ENCODE measurements at regions not wholly inside any gene's neighbourhood (a gene's known extent, or its start where the extent isn't known, plus 50 kb on each side); places are given as distances from the start of the nearest gene placed in this dataset.

DNA sequence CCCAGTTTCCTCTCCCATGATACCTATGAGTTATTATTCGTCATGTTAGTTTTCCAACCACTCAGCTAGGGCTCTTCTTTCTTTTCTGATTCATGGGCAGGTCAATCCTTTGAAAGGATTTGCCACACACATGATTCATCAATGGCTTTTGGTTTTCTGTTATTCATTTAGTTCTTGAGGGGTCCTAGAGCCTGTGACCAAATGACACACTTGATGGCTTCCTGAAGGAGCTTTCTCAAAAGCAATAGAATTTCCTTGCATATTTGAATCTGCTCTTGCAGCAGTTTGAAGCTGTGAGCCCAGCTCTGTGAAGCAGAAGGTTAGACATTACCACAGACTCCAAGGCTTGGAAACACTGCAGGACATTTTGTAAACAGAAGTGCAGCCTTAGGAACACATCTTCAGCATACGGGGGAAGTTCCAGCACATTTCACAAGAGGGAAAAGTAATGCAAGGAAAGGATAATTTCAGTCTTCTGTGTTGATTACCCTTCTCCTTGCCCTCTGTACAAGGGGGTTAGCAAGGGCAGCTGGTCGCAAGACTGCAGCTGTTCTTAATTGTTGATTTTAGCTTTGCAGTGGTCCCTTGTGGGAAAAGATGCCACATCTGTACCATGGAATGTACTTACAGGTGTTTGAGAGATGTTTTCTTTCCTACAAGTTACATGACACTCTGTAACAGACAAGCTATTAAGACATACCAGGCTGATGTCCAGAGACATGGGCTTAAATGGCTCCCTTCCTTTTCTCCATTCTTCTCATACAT lies 338.6 kb downstream of the KCNRG start:
- Histone ChIP-seq H3K27me3 (ENCODE audit: control insufficient read depth, insufficient read depth, low read length) (no peaks in the 10 kb centered on the region), H3K4me3 (ENCODE audit: low read depth, low read length) (no peak overlapping the region), H3K36me3 (ENCODE audit: control insufficient read depth, insufficient read depth, low read length) (no peaks in the 10 kb centered on the region)
- TF ChIP-seq CTCF (IDR thresholded peaks at IDR 0.05; ENCODE audit: insufficient read depth, low read length, severe bottlenecking), result no peak
- DNase-seq (ENCODE audit: low read depth) (peak; percentile 93), FAIRE-seq (peak; percentile 73)

- FAIRE-seq (no peak), DNase-seq (ENCODE audit: low read depth) (no peak)
- H3K36me3 ChIP-seq (ENCODE audit: control insufficient read depth, insufficient read depth, low read length), result no peaks in the 10 kb centered on the region
- H3K4me3 ChIP-seq (ENCODE audit: low read depth, low read length), result no peak overlapping the region
- no peak for TF ChIP-seq CTCF (IDR thresholded peaks at IDR 0.05; ENCODE audit: insufficient read depth, low read length, severe bottlenecking)
- no peaks in the 10 kb centered on the region for H3K27me3 ChIP-seq (ENCODE audit: control insufficient read depth, insufficient read depth, low read length)
These were observed 340.6 kb downstream of the KCNRG start for GRCh38 chr13:50355797-50356196.

- no peak for DNase-seq (ENCODE audit: low read depth)
- H3K36me3 ChIP-seq (ENCODE audit: control insufficient read depth, insufficient read depth, low read length), result no peaks in the 10 kb centered on the region
- H3K4me3 ChIP-seq (ENCODE audit: low read depth, low read length), result no peak overlapping the region
- H3K27me3 ChIP-seq (ENCODE audit: control insufficient read depth, insufficient read depth, low read length), result no peaks in the 10 kb centered on the region
- TF ChIP-seq CTCF (IDR thresholded peaks at IDR 0.05; ENCODE audit: insufficient read depth, low read length, severe bottlenecking), result no peak
- FAIRE-seq, result no peak
These were observed 341.9 kb downstream of the KCNRG start for GRCh38 chr13:50357136-50357535.

- peak; percentile 52 for FAIRE-seq
- Histone ChIP-seq H3K27me3 (ENCODE audit: control insufficient read depth, insufficient read depth, low read length) (no peaks in the 10 kb centered on the region), H3K4me3 (ENCODE audit: low read depth, low read length) (no peak overlapping the region), H3K36me3 (ENCODE audit: control insufficient read depth, insufficient read depth, low read length) (no peaks in the 10 kb centered on the region)
- DNase-seq (ENCODE audit: low read depth), result peak; percentile 94
- TF ChIP-seq CTCF (IDR thresholded peaks at IDR 0.05; ENCODE audit: insufficient read depth, low read length, severe bottlenecking), result no peak
These were observed 342.4 kb downstream of the KCNRG start for GRCh38 chr13:50357586-50358118.

- FAIRE-seq (peak; percentile 60), DNase-seq (ENCODE audit: low read depth) (no peak)
- H3K4me3 ChIP-seq (ENCODE audit: low read depth, low read length), result no peak overlapping the region
- no peaks in the 10 kb centered on the region for H3K27me3 ChIP-seq (ENCODE audit: control insufficient read depth, insufficient read depth, low read length)
- no peaks in the 10 kb centered on the region for H3K36me3 ChIP-seq (ENCODE audit: control insufficient read depth, insufficient read depth, low read length)
- no peak for TF ChIP-seq CTCF (IDR thresholded peaks at IDR 0.05; ENCODE audit: insufficient read depth, low read length, severe bottlenecking)
These were observed 343.2 kb downstream of the KCNRG start for GRCh38 chr13:50358231-50359040.

Measured in bronchial epithelial cell (primary cell).